Glutamatergic neuron (in vitro differentiated cells): ENCODE measurements at regions not wholly inside any gene's neighbourhood (a gene's known extent, or its start where the extent isn't known, plus 50 kb on each side); places are given as distances from the start of the nearest gene placed in this dataset.

Experiments
- DNase-seq: peaks from one replicate; pipeline ENCODE4 v3.0.0; 2022
- H3K27ac Mint-ChIP-seq: one replicate; pipeline ENCODE4 v1.8.0; 2020; ENCODE audit warnings: mild to moderate bottlenecking, mixed read lengths, inconsistent platforms; ENCODE audit not compliant: unreplicated experiment
- H3K27me3 Mint-ChIP-seq: one replicate; pipeline ENCODE4 v1.8.0; 2020; ENCODE audit warnings: mild to moderate bottlenecking, moderate library complexity, mixed read lengths, inconsistent platforms; ENCODE audit not compliant: unreplicated experiment
- H3K36me3 Mint-ChIP-seq: one replicate; pipeline ENCODE4 v1.8.0; 2020; ENCODE audit warnings: mild to moderate bottlenecking, mixed read lengths, inconsistent platforms; ENCODE audit not compliant: unreplicated experiment
- H3K4me1 Mint-ChIP-seq: one replicate; pipeline ENCODE4 v1.8.0; 2020; ENCODE audit warnings: mild to moderate bottlenecking, low read depth, mixed read lengths, inconsistent platforms; ENCODE audit not compliant: unreplicated experiment
- H3K4me3 Mint-ChIP-seq: one replicate; pipeline ENCODE4 v1.8.0; 2020; ENCODE audit warnings: mild to moderate bottlenecking, mixed read lengths, inconsistent platforms; ENCODE audit not compliant: unreplicated experiment
- H3K9me3 Mint-ChIP-seq: one replicate; pipeline ENCODE4 v1.8.0; 2020; ENCODE audit warnings: mild to moderate bottlenecking, moderate library complexity, mixed read lengths, inconsistent platforms; ENCODE audit not compliant: unreplicated experiment
- CTCF ChIP-seq: fragments of 200-600 bp; sonication (generic); IDR thresholded peaks from one replicate; pipeline ENCODE4 v1.5.0; 2021; ENCODE audit not compliant: partially characterized antibody, unreplicated experiment

GRCh38 chr1:87641996-87642395, 313.3 kb downstream of the LMO4 start:
- peaks cover 2% of the 10 kb centered on the region for H3K4me1 Mint-ChIP-seq
- no peaks in the 10 kb centered on the region for H3K36me3 Mint-ChIP-seq
- H3K4me3 Mint-ChIP-seq, result no peak overlapping the region
- no peak for TF ChIP-seq CTCF
- no peaks in the 10 kb centered on the region for H3K27me3 Mint-ChIP-seq
- no peak overlapping the region for H3K27ac Mint-ChIP-seq
- H3K9me3 Mint-ChIP-seq, result peaks cover 2% of the 10 kb centered on the region
- no peak for DNase-seq

- H3K4me1 Mint-ChIP-seq, result peaks cover 2% of the 10 kb centered on the region
- H3K4me3 Mint-ChIP-seq, result no peak overlapping the region
- DNase-seq, result no peak
Observed at GRCh38 chr1:87642581-87643221, 314.0 kb downstream of the LMO4 start.

GRCh38 chr1:87644033-87644578, 315.4 kb downstream of the LMO4 start:
- H3K27me3 Mint-ChIP-seq, result no peaks in the 10 kb centered on the region
- no peaks in the 10 kb centered on the region for H3K9me3 Mint-ChIP-seq
- no peak for DNase-seq
- TF ChIP-seq CTCF, result no peak
- H3K4me3 Mint-ChIP-seq, result no peak overlapping the region
- no peak overlapping the region for H3K27ac Mint-ChIP-seq
- no peaks in the 10 kb centered on the region for H3K36me3 Mint-ChIP-seq
- H3K4me1 Mint-ChIP-seq, result peaks cover 2% of the 10 kb centered on the region

More at GRCh38 chr1:87642581-87643221, 314.0 kb downstream of the LMO4 start:
- no peaks in the 10 kb centered on the region for H3K27me3 Mint-ChIP-seq
- no peak overlapping the region for H3K27ac Mint-ChIP-seq
- H3K36me3 Mint-ChIP-seq, result no peaks in the 10 kb centered on the region
- TF ChIP-seq CTCF, result no peak
- H3K9me3 Mint-ChIP-seq, result peaks cover 2% of the 10 kb centered on the region

GRCh38 chr1:87644579-87645190, 316.0 kb downstream of the LMO4 start:
- Mint-ChIP-seq H3K27ac (no peak overlapping the region), H3K4me1 (peaks cover 2% of the 10 kb centered on the region), H3K4me3 (no peak overlapping the region), H3K27me3 (no peaks in the 10 kb centered on the region), H3K36me3 (no peaks in the 10 kb centered on the region), H3K9me3 (no peaks in the 10 kb centered on the region)
- no peak for DNase-seq
- no peak for TF ChIP-seq CTCF
